GM04504 (cell line): ENCODE measurements at regions not wholly inside any gene's neighbourhood (a gene's known extent, or its start where the extent isn't known, plus 50 kb on each side); places are given as distances from the start of the nearest gene placed in this dataset.

Source experiments
- DNase-seq: peaks from one replicate; pipeline ENCODE4 v3.0.0-alpha.2; 2012; ENCODE audit warnings: low read depth

DNA sequence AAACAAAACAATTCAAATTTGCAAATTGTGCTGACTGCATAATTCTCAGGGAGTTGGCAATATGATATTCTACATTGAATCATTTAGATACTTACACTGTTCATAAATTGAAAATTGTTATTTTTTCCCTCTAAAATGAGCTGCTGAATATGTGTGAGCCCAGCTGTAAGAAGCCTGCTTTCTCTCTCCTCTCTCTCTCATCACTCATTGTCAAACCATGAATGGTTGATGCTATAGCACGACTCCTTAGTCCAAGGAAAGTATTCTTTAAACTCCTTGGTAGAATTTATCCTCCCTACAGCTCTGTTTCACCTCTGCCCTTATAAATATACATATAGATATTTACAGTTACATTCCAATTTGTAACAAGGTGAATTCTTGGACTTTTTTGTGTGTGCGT is 116.4 kb upstream of the POU3F2 start:
- no peak for DNase-seq

DNA sequence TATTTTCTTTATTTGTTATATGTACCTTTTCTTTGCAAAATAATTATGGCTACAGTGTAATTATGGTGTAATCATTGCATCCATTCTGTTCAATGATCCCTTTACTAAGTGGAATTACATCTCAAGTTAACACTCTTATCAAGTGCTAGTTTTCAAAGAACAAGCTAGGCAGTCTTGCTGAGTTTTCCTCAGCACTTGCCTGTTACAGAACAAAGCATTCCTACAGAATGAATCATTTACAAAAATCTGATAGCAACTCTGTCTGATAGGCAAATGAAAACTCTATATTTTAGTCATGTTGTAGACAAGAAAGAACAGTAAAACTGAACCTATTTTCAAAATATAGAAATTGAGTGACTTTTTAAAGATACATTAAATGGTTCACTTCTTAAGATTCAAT is 109.8 kb upstream of the POU3F2 start:
- no peak for DNase-seq

DNA sequence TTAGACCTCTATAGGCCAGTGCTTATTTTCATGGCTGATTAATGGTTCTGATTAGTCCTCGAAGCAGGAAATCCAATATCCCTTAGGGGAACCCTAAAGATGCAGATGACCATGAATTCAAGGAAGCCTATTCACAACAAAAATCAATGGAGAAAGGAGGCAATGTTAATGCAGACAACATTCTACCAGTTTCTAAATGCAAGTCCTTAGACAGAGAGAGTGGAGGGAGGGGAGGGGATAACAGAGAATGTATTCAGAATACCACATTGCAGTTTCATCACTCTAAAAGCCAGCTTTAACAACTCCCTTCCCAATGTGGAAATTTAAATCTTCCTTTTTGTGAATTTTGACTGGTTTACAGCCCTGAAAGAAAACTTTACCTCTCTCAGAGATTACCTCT is 87.1 kb upstream of the POU3F2 start:
- no peak for DNase-seq

DNA sequence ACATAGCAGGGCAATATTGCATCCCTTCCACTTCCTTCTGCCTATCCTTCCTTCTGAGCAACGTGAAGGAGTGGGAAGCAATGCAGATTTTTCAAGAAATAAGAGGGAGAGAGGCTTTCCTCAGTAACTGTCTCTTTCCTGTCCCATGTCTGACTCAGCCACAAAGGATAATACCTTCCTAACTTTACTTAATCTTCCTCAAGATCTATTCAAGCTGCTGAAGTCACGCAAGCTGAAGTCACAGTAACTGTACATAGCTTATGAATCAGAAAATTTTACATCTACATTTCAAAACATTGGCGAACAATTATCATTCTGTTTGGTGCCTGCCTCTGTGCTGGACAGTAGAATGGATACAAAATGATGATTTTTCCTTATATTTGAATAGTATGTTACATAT is 86.4 kb upstream of the POU3F2 start:
- peak; percentile 50 for DNase-seq

DNA sequence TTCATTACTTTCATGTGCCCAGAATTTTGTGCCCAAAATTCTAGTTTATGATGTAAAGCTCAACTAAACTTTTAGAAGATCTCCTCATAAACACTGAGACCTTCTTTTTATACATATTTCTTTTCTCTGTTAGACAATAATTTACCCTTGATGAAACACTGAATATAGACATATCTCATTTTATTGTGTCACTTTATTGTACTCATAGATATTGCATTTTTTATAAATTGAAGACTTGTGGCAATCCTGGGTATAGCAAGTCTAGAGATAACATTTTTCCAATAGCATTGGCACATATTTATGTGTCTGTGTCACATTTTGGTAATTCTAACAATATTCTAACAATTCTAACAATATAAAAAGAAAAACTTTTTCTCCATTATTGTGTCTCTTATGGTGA is 74.9 kb upstream of the POU3F2 start:
- no peak for DNase-seq

DNA sequence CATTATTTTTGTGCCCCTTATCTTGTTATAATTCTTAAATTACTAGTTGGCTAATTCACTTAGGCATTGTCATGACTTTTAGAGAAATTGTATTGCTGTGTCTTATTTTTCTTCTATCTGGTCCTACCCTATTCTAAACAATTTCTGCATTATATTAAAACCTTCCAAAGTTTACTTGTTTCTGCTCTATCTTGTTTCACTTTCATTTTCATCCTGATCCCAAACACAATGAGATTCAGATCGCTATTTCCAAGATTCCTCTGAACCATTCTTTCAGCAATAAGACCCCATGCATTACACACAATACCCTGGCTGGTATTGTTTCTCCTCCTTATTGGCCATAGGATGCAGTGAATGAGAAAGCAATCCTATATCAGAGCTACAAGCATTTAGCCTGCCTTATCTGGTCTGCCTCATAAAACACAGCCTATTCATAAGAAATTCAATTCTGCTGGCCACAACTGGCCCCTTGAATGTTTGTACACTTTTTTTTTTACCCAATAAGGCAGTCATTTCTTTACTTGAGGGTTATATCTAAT is 69.9 kb upstream of the POU3F2 start:
- DNase-seq = no peak

DNA sequence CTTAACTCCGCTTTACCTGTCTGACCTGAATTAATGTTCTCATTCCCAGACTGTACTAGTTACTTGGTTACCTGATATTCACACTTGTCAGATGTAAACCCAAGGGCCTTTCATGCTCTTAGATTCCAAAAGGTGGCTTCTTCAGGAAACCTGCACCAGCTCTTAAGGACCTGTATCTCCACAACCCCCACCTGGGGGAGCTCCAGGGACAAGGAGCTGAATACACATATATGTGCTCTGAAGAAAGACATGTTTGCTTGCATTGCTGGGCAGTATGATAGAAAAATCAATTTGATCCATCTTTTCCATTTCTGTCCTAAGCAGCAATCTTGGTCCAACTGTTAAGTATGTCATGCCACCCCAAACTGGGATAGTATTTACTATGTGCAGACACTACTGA is 64.8 kb upstream of the POU3F2 start:
- peak; percentile 4 for DNase-seq

DNA sequence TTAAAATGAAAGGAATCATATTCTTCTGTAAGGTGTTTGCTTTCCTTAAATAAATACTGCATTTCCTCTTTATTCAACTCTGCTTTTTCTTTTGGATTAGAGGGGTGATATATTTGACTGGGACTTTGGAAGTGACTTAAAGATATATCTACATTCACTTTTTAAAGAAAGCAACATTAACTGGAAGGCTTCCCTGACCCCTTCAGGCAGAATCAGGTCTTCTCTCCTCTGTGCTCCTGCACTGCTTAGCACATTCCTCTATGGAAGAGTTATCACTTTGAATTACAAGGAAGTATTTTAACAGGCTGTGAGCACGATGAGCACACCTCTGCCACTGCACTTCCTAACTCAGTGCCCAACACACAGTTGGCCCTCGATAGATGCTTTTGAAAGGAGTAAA is 59.2 kb upstream of the POU3F2 start:
- DNase-seq = no peak

DNA sequence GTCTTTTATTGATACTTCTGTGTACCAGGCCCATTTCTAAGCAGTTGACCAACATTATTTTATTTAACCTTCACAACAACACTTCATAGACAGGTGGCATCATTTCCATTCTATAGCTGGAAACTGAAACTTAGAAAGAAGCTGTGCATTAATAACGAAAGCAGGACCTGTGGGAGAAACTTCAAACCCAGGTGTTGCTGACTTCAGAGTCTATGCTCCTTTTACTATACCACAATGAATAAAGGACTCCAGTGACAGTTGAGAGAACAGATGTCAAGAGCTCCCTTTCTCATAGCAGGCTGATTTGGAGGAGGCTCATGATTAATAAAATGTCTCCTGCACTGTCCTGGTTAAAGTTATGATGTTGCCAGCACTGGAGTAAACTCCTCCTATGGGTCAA is 56.6 kb upstream of the POU3F2 start:
- no peak for DNase-seq

DNA sequence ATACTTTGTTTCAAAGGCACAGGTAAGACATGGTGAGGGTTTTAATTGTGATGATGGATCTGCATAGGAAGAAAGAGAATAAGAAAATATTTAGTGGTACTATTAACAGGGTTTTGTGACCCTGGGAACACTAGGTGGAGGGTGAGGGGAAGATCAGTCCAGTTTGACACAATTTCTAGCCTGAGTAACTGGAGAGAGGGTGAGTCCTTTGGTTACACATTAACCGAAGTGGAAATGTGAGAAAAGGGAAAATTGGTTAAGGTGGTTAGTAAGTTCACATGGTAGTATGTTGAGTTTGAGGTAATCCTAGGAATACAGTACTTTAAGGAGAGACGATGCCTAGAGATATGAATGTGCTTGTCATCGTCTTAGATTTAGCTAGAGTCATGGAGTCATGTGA is 54.8 kb upstream of the POU3F2 start:
- no peak for DNase-seq

DNA sequence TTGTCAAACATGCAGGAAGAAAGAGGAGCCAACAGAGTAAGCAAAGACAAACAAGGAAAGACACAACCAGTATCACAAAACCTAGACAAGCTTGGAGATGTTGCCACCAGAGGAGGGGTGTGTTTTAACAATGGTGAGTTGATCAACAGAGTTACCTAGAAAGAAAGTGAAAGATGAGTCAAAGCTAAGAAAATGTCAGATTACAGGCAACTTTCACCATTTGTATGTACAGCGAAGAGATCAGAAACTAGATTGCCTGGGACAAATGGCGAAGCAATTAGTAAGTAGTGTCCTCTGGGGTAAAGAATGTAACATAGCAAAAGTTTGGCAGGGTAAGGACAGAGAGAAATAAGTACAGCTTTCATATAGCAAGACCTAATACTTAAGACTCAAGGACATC is 51.6 kb upstream of the POU3F2 start:
- no peak for DNase-seq

DNA sequence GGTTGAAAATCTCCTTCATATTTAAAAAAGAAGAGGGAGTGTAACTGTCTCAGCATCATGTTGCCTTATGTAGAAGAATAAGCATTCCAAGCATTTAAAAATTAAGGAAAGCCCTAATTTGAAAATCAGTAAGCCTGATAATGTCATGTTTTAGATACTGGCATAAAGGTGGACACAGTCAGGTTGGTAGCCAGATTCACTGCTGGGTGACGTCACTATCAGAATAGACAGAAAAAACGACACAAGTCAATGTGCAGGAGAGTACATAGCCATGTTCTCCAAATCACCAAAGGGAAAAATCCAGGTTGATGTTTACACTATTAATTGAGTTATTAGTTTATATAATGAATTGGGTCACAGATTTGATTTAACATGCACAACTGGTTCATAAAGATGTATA is 50.8 kb upstream of the POU3F2 start:
- no peak for DNase-seq
